ENCODE measurements at regions not wholly inside any gene's neighbourhood (a gene's known extent, or its start where the extent isn't known, plus 50 kb on each side); places are given as distances from the start of the nearest gene placed in this dataset.

DNA sequence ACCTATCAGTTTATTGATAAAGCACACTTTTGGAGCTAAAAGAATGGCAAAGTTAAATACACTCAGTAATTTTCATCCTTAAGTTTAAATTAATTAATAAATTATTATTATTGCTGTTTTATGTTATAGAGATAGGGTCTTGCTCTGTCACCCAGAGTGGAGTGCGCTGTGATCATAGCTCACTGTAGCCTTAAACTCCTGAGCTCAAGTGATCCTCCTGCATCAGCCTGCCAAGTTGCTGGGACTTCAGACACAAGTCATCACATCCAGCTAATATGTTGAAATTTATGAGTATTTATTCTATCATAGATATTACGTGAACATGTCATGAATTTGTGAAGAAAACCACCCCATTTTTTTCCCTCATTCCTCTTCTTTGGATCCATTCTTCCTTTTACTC, 64.2 kb downstream of the GJA1 start:
- no peak for DNase-seq (ENCODE audit: low read depth)
- H3K4me3 ChIP-seq (ENCODE audit: low read length), result no peak overlapping the region
- TF ChIP-seq, protein P1, sequence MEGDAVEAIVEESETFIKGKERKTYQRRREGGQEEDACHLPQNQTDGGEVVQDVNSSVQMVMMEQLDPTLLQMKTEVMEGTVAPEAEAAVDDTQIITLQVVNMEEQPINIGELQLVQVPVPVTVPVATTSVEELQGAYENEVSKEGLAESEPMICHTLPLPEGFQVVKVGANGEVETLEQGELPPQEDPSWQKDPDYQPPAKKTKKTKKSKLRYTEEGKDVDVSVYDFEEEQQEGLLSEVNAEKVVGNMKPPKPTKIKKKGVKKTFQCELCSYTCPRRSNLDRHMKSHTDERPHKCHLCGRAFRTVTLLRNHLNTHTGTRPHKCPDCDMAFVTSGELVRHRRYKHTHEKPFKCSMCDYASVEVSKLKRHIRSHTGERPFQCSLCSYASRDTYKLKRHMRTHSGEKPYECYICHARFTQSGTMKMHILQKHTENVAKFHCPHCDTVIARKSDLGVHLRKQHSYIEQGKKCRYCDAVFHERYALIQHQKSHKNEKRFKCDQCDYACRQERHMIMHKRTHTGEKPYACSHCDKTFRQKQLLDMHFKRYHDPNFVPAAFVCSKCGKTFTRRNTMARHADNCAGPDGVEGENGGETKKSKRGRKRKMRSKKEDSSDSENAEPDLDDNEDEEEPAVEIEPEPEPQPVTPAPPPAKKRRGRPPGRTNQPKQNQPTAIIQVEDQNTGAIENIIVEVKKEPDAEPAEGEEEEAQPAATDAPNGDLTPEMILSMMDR (conservative IDR thresholded peaks at IDR 0.05; ENCODE audit: low read length), result no peak

- H3K4me3 ChIP-seq (ENCODE audit: low read length), result no peak overlapping the region
- no peak for DNase-seq (ENCODE audit: low read depth)
- TF ChIP-seq, protein P1 (conservative IDR thresholded peaks at IDR 0.05; ENCODE audit: low read length), result no peak
Measured at GRCh38 chr6:121503589-121503991, 68.1 kb downstream of the GJA1 start.

GRCh38 chr6:121504227-121504626, 68.8 kb downstream of the GJA1 start:
- no peak overlapping the region for H3K4me3 ChIP-seq (ENCODE audit: low read length)
- peak; percentile 84 for DNase-seq (ENCODE audit: low read depth)
- TF ChIP-seq, protein P1 (conservative IDR thresholded peaks at IDR 0.05; ENCODE audit: low read length), result no peak

DNA sequence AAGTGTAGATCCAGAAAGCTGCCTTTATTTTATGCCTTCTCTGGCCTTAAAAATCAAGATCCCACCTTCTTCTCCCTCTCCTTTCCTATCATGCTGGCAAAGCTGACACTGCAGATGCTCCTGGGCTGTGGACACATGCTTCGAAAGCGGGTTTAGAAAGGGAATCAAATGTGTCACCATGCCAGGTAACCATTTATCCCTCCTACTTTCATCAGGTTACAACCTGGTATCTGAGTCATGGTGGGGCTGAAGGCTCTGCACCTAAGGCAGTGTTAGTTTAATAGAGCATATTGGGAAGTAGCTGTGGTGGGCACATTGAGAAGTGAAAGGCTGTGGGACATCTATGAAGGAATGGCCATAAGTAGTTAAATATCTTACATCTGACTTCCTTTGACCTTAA, 69.8 kb downstream of the GJA1 start:
- H3K4me3 ChIP-seq (ENCODE audit: low read length), result no peak overlapping the region
- no peak for DNase-seq (ENCODE audit: low read depth)
- TF ChIP-seq, protein P1 (conservative IDR thresholded peaks at IDR 0.05; ENCODE audit: low read length), result no peak

DNA sequence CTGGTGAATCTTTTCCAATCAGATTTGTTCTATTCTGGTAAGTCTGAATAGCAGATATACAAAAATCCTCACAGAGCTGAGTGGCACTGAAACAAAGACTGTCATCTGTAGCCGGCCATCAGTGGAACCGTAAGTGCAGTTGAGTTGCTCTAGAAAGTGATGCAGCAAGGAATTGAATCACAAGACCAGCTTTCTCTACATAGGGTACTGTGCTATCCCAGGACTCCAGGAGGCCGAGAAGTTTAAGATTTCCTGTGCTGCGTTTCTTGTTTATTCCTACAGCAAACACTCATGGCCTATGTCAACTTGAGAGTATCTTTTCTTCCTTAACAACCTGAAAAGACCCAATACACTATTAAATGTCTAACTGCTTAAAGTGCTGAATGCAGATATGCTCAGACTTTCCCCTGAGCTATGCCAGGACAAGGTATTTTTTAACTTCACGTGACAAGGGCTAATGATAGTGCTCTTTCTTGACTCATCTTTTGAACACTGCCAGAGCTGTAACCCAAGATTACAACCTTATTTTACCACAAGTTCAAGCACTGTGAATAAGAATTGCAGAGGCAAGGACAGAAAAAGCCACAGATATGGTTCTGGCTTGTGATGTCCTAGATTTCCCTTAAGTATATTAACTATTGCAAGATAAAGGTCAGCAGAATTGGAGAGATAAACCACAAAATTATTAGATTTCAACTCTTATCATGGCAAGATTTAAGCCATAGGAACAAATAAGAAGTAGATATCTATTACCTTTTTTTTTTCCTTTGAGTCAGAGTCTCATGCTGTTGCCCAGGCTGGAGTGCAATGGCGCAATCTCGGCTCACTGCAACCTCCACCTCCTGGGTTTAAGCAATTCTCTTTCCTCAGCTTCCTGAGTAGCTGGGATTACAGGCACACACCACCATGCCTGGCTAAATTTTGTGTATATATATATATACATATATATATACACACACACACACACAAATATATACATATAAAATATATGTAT, 71.6 kb downstream of the GJA1 start:
- TF ChIP-seq, protein P1 (conservative IDR thresholded peaks at IDR 0.05; ENCODE audit: low read length), result no peak
- peak; percentile 44 for DNase-seq (ENCODE audit: low read depth)
- H3K4me3 ChIP-seq (ENCODE audit: low read length), result no peak overlapping the region

- no peak for DNase-seq (ENCODE audit: low read depth)
- TF ChIP-seq, protein P1 (conservative IDR thresholded peaks at IDR 0.05; ENCODE audit: low read length), result no peak
- no peak overlapping the region for H3K4me3 ChIP-seq (ENCODE audit: low read length)
Measured at GRCh38 chr6:121510568-121511177, 75.2 kb downstream of the GJA1 start.
